Neuron (in vitro differentiated cells): ENCODE measurements at regions not wholly inside any gene's neighbourhood (a gene's known extent, or its start where the extent isn't known, plus 50 kb on each side); places are given as distances from the start of the nearest gene placed in this dataset.

Source experiments
- H2AFZ ChIP-seq: one replicate; pipeline ENCODE4 v1.6.1; 2013; ENCODE audit warnings: low read depth, mild to moderate bottlenecking, inconsistent platforms, low read length, moderate library complexity
- H3K27me3 ChIP-seq: one replicate; pipeline ENCODE4 v1.6.1; 2013; ENCODE audit warnings: low read length; ENCODE audit not compliant: insufficient read depth
- H3K36me3 ChIP-seq: one replicate; pipeline ENCODE4 v1.6.1; 2013; ENCODE audit warnings: low read length; ENCODE audit not compliant: insufficient read depth
- H3K4me1 ChIP-seq: one replicate; pipeline ENCODE4 v1.6.1; 2013; ENCODE audit warnings: low read length; ENCODE audit not compliant: insufficient read depth
- H3K4me3 ChIP-seq: 2 replicates; pipeline ENCODE4 v1.5.1; 2013; ENCODE audit warnings: mild to moderate bottlenecking, low read length, moderate library complexity
- H3K9me3 ChIP-seq: one replicate; pipeline ENCODE4 v1.6.1; 2013; ENCODE audit warnings: low read length

- Histone ChIP-seq H3K27me3 (no peaks in the 10 kb centered on the region), H3K9me3 (no peaks in the 10 kb centered on the region), H3K4me3 (no peak overlapping the region), H3K4me1 (peaks cover 7% of the 10 kb centered on the region), H3K36me3 (no peaks in the 10 kb centered on the region), H2AFZ (no peak overlapping the region)
These were observed 183.5 kb downstream of the PCDH7 start for GRCh38 chr4:30903502-30904214.

- no peak overlapping the region for H3K4me3 ChIP-seq
- H2AFZ ChIP-seq = no peak overlapping the region
- no peaks in the 10 kb centered on the region for H3K36me3 ChIP-seq
- H3K27me3 ChIP-seq = no peaks in the 10 kb centered on the region
- no peaks in the 10 kb centered on the region for H3K9me3 ChIP-seq
- peaks cover 7% of the 10 kb centered on the region for H3K4me1 ChIP-seq
These were observed 184.0 kb downstream of the PCDH7 start for GRCh38 chr4:30904215-30904555.

DNA sequence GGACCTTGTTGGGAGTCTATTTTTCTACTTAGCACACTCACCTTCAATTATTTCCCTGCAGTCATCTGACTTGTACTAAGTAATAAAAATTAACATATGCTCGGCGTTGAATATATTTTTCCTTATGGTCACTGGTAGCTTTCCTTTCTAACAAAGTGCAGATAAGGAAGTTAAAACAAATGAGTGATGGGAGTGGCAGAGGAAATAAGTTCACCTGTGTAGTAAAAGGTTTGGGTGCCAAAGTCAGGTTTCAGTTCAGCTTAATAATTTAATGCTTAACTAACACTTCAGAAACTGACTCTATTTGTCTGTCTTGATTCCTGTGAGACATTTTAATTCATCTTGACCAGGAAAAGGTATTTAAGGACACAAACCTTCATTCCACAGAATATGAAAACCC lies 184.4 kb downstream of the PCDH7 start:
- Histone ChIP-seq H3K4me3 (no peak overlapping the region), H3K27me3 (no peaks in the 10 kb centered on the region), H3K36me3 (no peaks in the 10 kb centered on the region), H3K9me3 (no peaks in the 10 kb centered on the region), H3K4me1 (peaks cover 7% of the 10 kb centered on the region), H2AFZ (no peak overlapping the region)

DNA sequence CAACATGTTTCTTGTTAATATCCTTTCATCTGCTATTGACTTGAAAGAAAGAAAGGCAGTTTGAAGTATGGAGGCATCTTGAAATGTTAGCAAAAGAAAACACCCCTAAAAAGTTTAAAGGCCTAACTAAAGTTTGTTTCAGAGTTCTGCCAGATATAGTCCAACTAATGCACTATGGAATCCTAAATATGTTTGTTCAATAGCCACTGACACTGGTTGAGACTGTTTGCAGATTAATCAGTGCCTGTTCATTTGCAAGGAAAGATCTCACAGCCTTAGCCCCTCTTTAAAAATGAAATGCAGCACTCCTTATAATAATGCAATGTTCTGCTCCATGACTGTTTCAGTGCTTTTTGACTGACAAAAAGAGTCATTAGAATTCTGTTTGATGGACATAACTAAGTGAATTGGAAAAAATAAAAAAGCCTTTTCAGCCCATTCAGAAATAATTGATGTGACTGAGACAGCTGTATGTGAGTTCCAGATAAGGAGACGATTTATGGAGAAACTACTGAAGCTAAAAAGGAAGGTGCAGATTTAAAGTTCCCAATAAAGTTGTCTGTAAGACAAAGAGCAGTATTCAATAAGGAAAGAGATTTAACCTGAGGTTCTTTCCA lies 192.0 kb downstream of the PCDH7 start:
- Histone ChIP-seq H3K4me3 (no peak overlapping the region), H3K9me3 (no peaks in the 10 kb centered on the region), H3K4me1 (peaks cover 11% of the 10 kb centered on the region), H3K27me3 (no peaks in the 10 kb centered on the region), H3K36me3 (no peaks in the 10 kb centered on the region), H2AFZ (peak overlapping the region; percentile 82)

GRCh38 chr4:30916337-30917274 lies 196.4 kb downstream of the PCDH7 start:
- H3K9me3 ChIP-seq = no peaks in the 10 kb centered on the region
- H3K4me1 ChIP-seq = peaks cover 11% of the 10 kb centered on the region
- H3K4me3 ChIP-seq = no peak overlapping the region
- no peaks in the 10 kb centered on the region for H3K36me3 ChIP-seq
- H3K27me3 ChIP-seq = no peaks in the 10 kb centered on the region
- H2AFZ ChIP-seq = no peak overlapping the region

DNA sequence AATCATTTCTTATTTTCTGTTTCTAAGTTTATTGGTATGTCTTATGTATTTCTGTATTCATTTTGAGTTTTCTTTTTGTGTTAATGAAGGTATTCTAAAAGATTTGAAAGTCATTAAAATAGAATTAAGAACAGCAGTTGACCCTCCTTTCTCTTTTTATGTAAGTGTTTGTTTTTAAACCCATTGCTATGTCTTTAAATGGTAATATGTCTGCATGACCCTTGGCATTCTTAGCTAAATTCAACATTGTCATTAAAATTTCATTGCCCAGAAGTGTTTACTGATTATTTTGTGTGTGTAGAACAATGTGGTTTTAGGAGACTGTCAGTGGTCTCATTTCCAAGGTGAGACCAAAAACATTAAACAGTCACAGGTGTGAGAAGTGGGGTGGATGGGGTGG lies 197.8 kb downstream of the PCDH7 start:
- Histone ChIP-seq H3K4me3 (no peak overlapping the region), H3K36me3 (no peaks in the 10 kb centered on the region), H2AFZ (no peak overlapping the region), H3K9me3 (no peaks in the 10 kb centered on the region), H3K4me1 (no peaks in the 10 kb centered on the region), H3K27me3 (no peaks in the 10 kb centered on the region)

- Histone ChIP-seq H3K36me3 (no peaks in the 10 kb centered on the region), H3K4me1 (peaks cover 3% of the 10 kb centered on the region), H3K4me3 (no peak overlapping the region), H3K9me3 (no peaks in the 10 kb centered on the region), H2AFZ (no peak overlapping the region), H3K27me3 (no peaks in the 10 kb centered on the region)
These were observed 199.3 kb downstream of the PCDH7 start for GRCh38 chr4:30919458-30919857.

- H3K36me3 ChIP-seq = no peaks in the 10 kb centered on the region
- H3K4me1 ChIP-seq = peaks cover 3% of the 10 kb centered on the region
- no peaks in the 10 kb centered on the region for H3K9me3 ChIP-seq
- no peaks in the 10 kb centered on the region for H3K27me3 ChIP-seq
- H2AFZ ChIP-seq = no peak overlapping the region
- H3K4me3 ChIP-seq = no peak overlapping the region
These were observed 199.9 kb downstream of the PCDH7 start for GRCh38 chr4:30920043-30920442.

- Histone ChIP-seq H3K36me3 (no peaks in the 10 kb centered on the region), H3K4me3 (no peak overlapping the region), H3K9me3 (no peaks in the 10 kb centered on the region), H3K4me1 (peaks cover 3% of the 10 kb centered on the region), H2AFZ (no peak overlapping the region), H3K27me3 (no peaks in the 10 kb centered on the region)
These were observed 202.5 kb downstream of the PCDH7 start for GRCh38 chr4:30922625-30923024.

- no peaks in the 10 kb centered on the region for H3K9me3 ChIP-seq
These were observed 204.3 kb downstream of the PCDH7 start for GRCh38 chr4:30924495-30924894.

DNA sequence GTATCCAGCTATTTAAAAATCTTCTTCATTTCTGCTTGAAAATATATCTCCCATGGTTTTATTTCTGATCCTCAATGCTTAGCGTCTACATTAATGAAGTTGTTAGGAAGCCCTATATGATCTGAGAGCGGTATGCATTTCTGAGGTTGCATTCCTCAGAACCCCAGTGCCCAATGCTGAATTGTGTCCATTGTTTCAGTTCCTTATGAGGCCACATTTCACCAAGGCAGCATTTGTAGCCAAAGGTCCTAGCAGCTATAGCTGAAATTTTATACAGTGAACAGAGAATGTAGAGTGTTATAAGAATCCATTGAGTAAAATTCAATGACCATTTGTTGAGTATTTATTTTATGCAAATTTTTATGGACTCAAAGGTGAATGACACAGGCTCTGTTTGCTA lies 209.5 kb downstream of the PCDH7 start:
- no peak overlapping the region for H2AFZ ChIP-seq
- H3K27me3 ChIP-seq = no peaks in the 10 kb centered on the region
- H3K9me3 ChIP-seq = no peaks in the 10 kb centered on the region
- H3K4me3 ChIP-seq = no peak overlapping the region
- H3K36me3 ChIP-seq = no peaks in the 10 kb centered on the region
- peaks cover 9% of the 10 kb centered on the region for H3K4me1 ChIP-seq

More at GRCh38 chr4:30924495-30924894, 204.3 kb downstream of the PCDH7 start:
- H3K36me3 ChIP-seq = no peaks in the 10 kb centered on the region
- H3K27me3 ChIP-seq = no peaks in the 10 kb centered on the region
- no peak overlapping the region for H3K4me3 ChIP-seq
- H2AFZ ChIP-seq = no peak overlapping the region
- H3K4me1 ChIP-seq = peaks cover 6% of the 10 kb centered on the region

GRCh38 chr4:30930276-30930675 lies 210.1 kb downstream of the PCDH7 start:
- Histone ChIP-seq H3K4me1 (peaks cover 9% of the 10 kb centered on the region), H3K4me3 (no peak overlapping the region), H3K36me3 (no peaks in the 10 kb centered on the region), H3K9me3 (no peaks in the 10 kb centered on the region), H3K27me3 (no peaks in the 10 kb centered on the region), H2AFZ (no peak overlapping the region)

- Histone ChIP-seq H3K9me3 (no peaks in the 10 kb centered on the region), H3K4me3 (no peak overlapping the region), H2AFZ (no peak overlapping the region), H3K4me1 (peaks cover 9% of the 10 kb centered on the region), H3K27me3 (no peaks in the 10 kb centered on the region), H3K36me3 (no peaks in the 10 kb centered on the region)
These were observed 212.4 kb downstream of the PCDH7 start for GRCh38 chr4:30932581-30932980.
